HG03520 (cell line): ENCODE measurements at regions not wholly inside any gene's neighbourhood (a gene's known extent, or its start where the extent isn't known, plus 50 kb on each side); places are given as distances from the start of the nearest gene placed in this dataset.
A peak's percentile ranks its signal among the peaks of the same experiment; 100 is the strongest.

Source experiments
- ATAC-seq: cut with Tn5 transposase; IDR thresholded peaks from one replicate; pipeline ENCODE4 v1.9.1; 2021; ENCODE audit warnings: mild to moderate bottlenecking, moderate library complexity; ENCODE audit not compliant: unreplicated experiment

GRCh38 chr5:115072266-115073064 is 97.2 kb downstream of the TRIM36 start:
- ATAC-seq = no peak

GRCh38 chr5:115070737-115071136 is 99.0 kb downstream of the TRIM36 start:
- ATAC-seq = no peak

GRCh38 chr5:115069087-115069968 is 100.4 kb downstream of the TRIM36 start:
- ATAC-seq = peak; percentile 45

GRCh38 chr5:115068239-115069086 is 101.2 kb downstream of the TRIM36 start:
- ATAC-seq = peak; percentile 76

- ATAC-seq = no peak
Observed at GRCh38 chr5:115064380-115064779, 105.3 kb downstream of the TRIM36 start.

GRCh38 chr5:115054387-115054951 is 115.2 kb downstream of the TRIM36 start:
- no peak for ATAC-seq

GRCh38 chr5:115052948-115053347 is 116.8 kb downstream of the TRIM36 start:
- no peak for ATAC-seq

GRCh38 chr5:115050866-115051265 is 118.8 kb downstream of the TRIM36 start:
- ATAC-seq = no peak

- no peak for ATAC-seq
Observed at GRCh38 chr5:115033861-115034260, 135.8 kb downstream of the TRIM36 start.

- ATAC-seq = no peak
Observed at GRCh38 chr5:115028557-115028956, 141.2 kb downstream of the TRIM36 start.

GRCh38 chr5:115024922-115025321 is 144.8 kb downstream of the TRIM36 start:
- ATAC-seq = no peak

- ATAC-seq = no peak
Observed at GRCh38 chr5:115022303-115022702, 147.4 kb downstream of the TRIM36 start.

- ATAC-seq = no peak
Observed at GRCh38 chr5:115016646-115017045, 153.1 kb downstream of the TRIM36 start.

- ATAC-seq = no peak
Observed at GRCh38 chr5:114999176-114999575, 170.5 kb downstream of the TRIM36 start.

GRCh38 chr5:114989512-114989911 is 180.2 kb downstream of the TRIM36 start:
- ATAC-seq = no peak

- ATAC-seq = no peak
Observed at GRCh38 chr5:114988096-114988495, 181.6 kb downstream of the TRIM36 start.

- ATAC-seq = no peak
Observed at GRCh38 chr5:114984796-114985195, 184.9 kb downstream of the TRIM36 start.

- ATAC-seq = no peak
Observed at GRCh38 chr5:114981111-114981510, 188.6 kb downstream of the TRIM36 start.

GRCh38 chr5:114977979-114978573 is 191.6 kb downstream of the TRIM36 start:
- ATAC-seq = peak; percentile 77

- ATAC-seq = no peak
Observed at GRCh38 chr5:114969482-114969881, 200.2 kb downstream of the TRIM36 start.
